ENCODE measurements at regions not wholly inside any gene's neighbourhood (a gene's known extent, or its start where the extent isn't known, plus 50 kb on each side); places are given as distances from the start of the nearest gene placed in this dataset.

GRCh38 chr12:60021235-60021634 is 425.4 kb downstream of the SLC16A7 start:
- H3K9ac ChIP-seq (ENCODE audit: low read length) = no peak overlapping the region
- intact Hi-C loops (cut with micrococcal nuclease) = no loop called here
- no peaks in the 10 kb centered on the region for H4K20me1 ChIP-seq (ENCODE audit: insufficient read depth)
- BruUV-seq (replicated peaks) = no TSS peak
- H3K4me1 ChIP-seq (ENCODE audit: control insufficient read depth in 1 of 2, insufficient read depth in 2 of 2, low read length in 2 of 2) = no peaks in the 10 kb centered on the region
- no peaks in the 10 kb centered on the region for H3K27me3 ChIP-seq (ENCODE audit: insufficient read depth, low read length)
- CTCF ChIA-PET = no interaction called here
- no peaks in the 10 kb centered on the region for H3K36me3 ChIP-seq (ENCODE audit: control insufficient read depth in 1 of 2, insufficient read depth in 2 of 2, low read length in 2 of 2)
- no peak overlapping the region for H3K4me2 ChIP-seq (ENCODE audit: low read length)
- no peak for DNase-seq (ENCODE audit: low read depth, low spot score)
- no peak overlapping the region for H3K27ac ChIP-seq (ENCODE audit: low read depth, low read length)
- no peak overlapping the region for H2AFZ ChIP-seq (ENCODE audit: low read depth, low read length, poor library complexity, severe bottlenecking)
- H3K9me3 ChIP-seq (ENCODE audit: control insufficient read depth in 1 of 2, insufficient read depth in 1 of 2, low read depth in 1 of 2, low read length in 2 of 2) = no peaks in the 10 kb centered on the region
- TF ChIP-seq EGR1 (IDR thresholded peaks at IDR 0.05; ENCODE audit: low read depth) (no peak), ZFX (IDR thresholded peaks at IDR 0.05) (no peak), SRF (IDR thresholded peaks at IDR 0.05; ENCODE audit: low read depth) (no peak), ZBTB33 (IDR thresholded peaks at IDR 0.05; ENCODE audit: extremely low read depth, insufficient replicate concordance, low read length) (no peak), TCF7L2 (IDR thresholded peaks at IDR 0.05; ENCODE audit: borderline replicate concordance, extremely low read depth, insufficient read depth, insufficient read length) (no peak), EZH2 (IDR thresholded peaks at IDR 0.05) (no peak), CBX3 (IDR thresholded peaks at IDR 0.05; ENCODE audit: low read depth) (no peak), YY1 (IDR thresholded peaks at IDR 0.05; ENCODE audit: extremely low read depth, insufficient replicate concordance, low read depth, low read length) (no peak), SIN3A (IDR thresholded peaks at IDR 0.05; ENCODE audit: low read depth) (no peak)
- no peak overlapping the region for H3K4me3 ChIP-seq (replicated peaks in 1 of 2; ENCODE audit: low read depth in 1 of 2, low read length in 2 of 2)
- RAD21 ChIA-PET (ENCODE audit: low non-redundant PET in 1 of 2, low total read pairs in 2 of 2, uncharacterized antibody in 2 of 2, unreplicated experiment in 2 of 2) = no interaction called here
- peak; percentile 36; the same call in 1 of the 2 replicates for ATAC-seq
- H3K79me2 ChIP-seq (ENCODE audit: insufficient read depth, low read length) = no peaks in the 10 kb centered on the region
- POLR2A ChIA-PET = no interaction called here
- no peaks in the 10 kb centered on the region for H3K9me2 ChIP-seq (ENCODE audit: insufficient read depth)

GRCh38 chr12:60027266-60027665 is 431.4 kb downstream of the SLC16A7 start:
- intact Hi-C loops (cut with micrococcal nuclease) = no loop called here
- Histone ChIP-seq H3K79me2 (ENCODE audit: insufficient read depth, low read length) (no peaks in the 10 kb centered on the region), H3K36me3 (ENCODE audit: control insufficient read depth in 1 of 2, insufficient read depth in 2 of 2, low read length in 2 of 2) (no peaks in the 10 kb centered on the region), H2AFZ (ENCODE audit: low read depth, low read length, poor library complexity, severe bottlenecking) (no peak overlapping the region), H3K9ac (ENCODE audit: low read length) (no peak overlapping the region), H3K27ac (ENCODE audit: low read depth, low read length) (no peak overlapping the region), H4K20me1 (ENCODE audit: insufficient read depth) (no peaks in the 10 kb centered on the region), H3K4me3 (replicated peaks in 1 of 2; ENCODE audit: low read depth in 1 of 2, low read length in 2 of 2) (no peak overlapping the region), H3K27me3 (ENCODE audit: insufficient read depth, low read length) (no peaks in the 10 kb centered on the region), H3K9me2 (ENCODE audit: insufficient read depth) (no peaks in the 10 kb centered on the region), H3K9me3 (ENCODE audit: control insufficient read depth in 1 of 2, insufficient read depth in 1 of 2, low read depth in 1 of 2, low read length in 2 of 2) (no peaks in the 10 kb centered on the region), H3K4me1 (ENCODE audit: control insufficient read depth in 1 of 2, insufficient read depth in 2 of 2, low read length in 2 of 2) (no peaks in the 10 kb centered on the region), H3K4me2 (ENCODE audit: low read length) (no peak overlapping the region)
- ATAC-seq = no peak
- RAD21 ChIA-PET (ENCODE audit: low non-redundant PET in 1 of 2, low total read pairs in 2 of 2, uncharacterized antibody in 2 of 2, unreplicated experiment in 2 of 2) = no interaction called here
- POLR2A ChIA-PET = no interaction called here
- DNase-seq (ENCODE audit: low read depth, low spot score) = no peak
- no TSS peak for BruUV-seq (replicated peaks)
- CTCF ChIA-PET = no interaction called here
- no peak for TF ChIP-seq ATF3 (IDR thresholded peaks at IDR 0.05)
- TF ChIP-seq EZH2phosphoT487 (IDR thresholded peaks at IDR 0.05; ENCODE audit: borderline replicate concordance) = no peak
- TF ChIP-seq CTCF (IDR thresholded peaks at IDR 0.05 in 2 of 3, conservative IDR thresholded peaks at IDR 0.05 in 1 of 3; ENCODE audit: borderline replicate concordance in 1 of 3, insufficient read depth in 1 of 3, low read depth in 2 of 3, low read length in 2 of 3) = no peak
- no peak for TF ChIP-seq CBX3 (IDR thresholded peaks at IDR 0.05; ENCODE audit: low read depth)
- TF ChIP-seq SP1 (IDR thresholded peaks at IDR 0.05; ENCODE audit: low read depth) = no peak
- TF ChIP-seq TCF7L2 (IDR thresholded peaks at IDR 0.05; ENCODE audit: borderline replicate concordance, extremely low read depth, insufficient read depth, insufficient read length) = no peak
- TF ChIP-seq EGR1 (IDR thresholded peaks at IDR 0.05; ENCODE audit: low read depth) = no peak
- TF ChIP-seq ZNF274 (IDR thresholded peaks at IDR 0.05; ENCODE audit: low read depth, low read length) = no peak
- TF ChIP-seq JUND (IDR thresholded peaks at IDR 0.05) = no peak
- TF ChIP-seq ZBTB33 (IDR thresholded peaks at IDR 0.05; ENCODE audit: extremely low read depth, insufficient replicate concordance, low read length) = no peak
